PFSK-1 (cell line): ENCODE measurements at regions not wholly inside any gene's neighbourhood (a gene's known extent, or its start where the extent isn't known, plus 50 kb on each side); places are given as distances from the start of the nearest gene placed in this dataset.

Experiments used
- FOXP2 ChIP-seq: optimal IDR thresholded peaks from 2 replicates; pipeline ENCODE3; 2011; ENCODE audit warnings: borderline replicate concordance, control low read depth, inconsistent platforms; ENCODE audit not compliant: insufficient read depth; ENCODE audit errors: extremely low read length, extremely low read depth
- POLR2AphosphoS5 ChIP-seq: IDR thresholded peaks from 2 replicates; pipeline ENCODE4 v1.6.1; 2012; ENCODE audit warnings: low read depth, mild to moderate bottlenecking, control low read depth, low read length, moderate library complexity
- REST ChIP-seq, 2 experiments: IDR thresholded peaks; 2 replicates each; pipeline versions ENCODE4 v1.6.1 to v1.8.0; 2011 to 2012; ENCODE audit warnings: low read depth in 2 of 2, low read length in 2 of 2, control low read depth in 1 of 2, inconsistent platforms in 1 of 2, mild to moderate bottlenecking in 1 of 2, moderate library complexity in 1 of 2; ENCODE audit not compliant: insufficient read depth in 1 of 2
- SIN3A ChIP-seq: IDR thresholded peaks from 2 replicates; pipeline ENCODE4 v1.6.1; 2012; ENCODE audit warnings: mild to moderate bottlenecking, low read length, moderate library complexity, borderline replicate concordance; ENCODE audit not compliant: insufficient read depth
- TAF1 ChIP-seq: IDR thresholded peaks from 2 replicates; pipeline ENCODE4 v1.6.1; 2012; ENCODE audit warnings: low read length, control low read depth, borderline replicate concordance; ENCODE audit not compliant: insufficient read depth

GRCh38 chr2:67046591-67046990 is 350.5 kb upstream of the ETAA1 start:
- TF ChIP-seq REST (IDR thresholded peaks at IDR 0.05; ENCODE audit: insufficient read depth in 1 of 2, low read depth in 2 of 2, low read length in 2 of 2) (no peak), SIN3A (no peak), POLR2AphosphoS5 (no peak), FOXP2 (no peak), TAF1 (no peak)

GRCh38 chr2:67048314-67048713 is 348.8 kb upstream of the ETAA1 start:
- TF ChIP-seq REST (IDR thresholded peaks at IDR 0.05; ENCODE audit: insufficient read depth in 1 of 2, low read depth in 2 of 2, low read length in 2 of 2) (no peak), SIN3A (no peak), FOXP2 (no peak), TAF1 (no peak), POLR2AphosphoS5 (no peak)

- TF ChIP-seq FOXP2 (no peak), REST (IDR thresholded peaks at IDR 0.05; ENCODE audit: insufficient read depth in 1 of 2, low read depth in 2 of 2, low read length in 2 of 2) (no peak), TAF1 (no peak), SIN3A (no peak), POLR2AphosphoS5 (no peak)
Measured at GRCh38 chr2:67050622-67051021, 346.5 kb upstream of the ETAA1 start.

GRCh38 chr2:67054728-67055127 is 342.4 kb upstream of the ETAA1 start:
- TF ChIP-seq TAF1 (no peak), SIN3A (no peak), FOXP2 (no peak), REST (IDR thresholded peaks at IDR 0.05; ENCODE audit: insufficient read depth in 1 of 2, low read depth in 2 of 2, low read length in 2 of 2) (no peak), POLR2AphosphoS5 (no peak)
